SU-DHL-6 (cell line): ENCODE measurements at regions not wholly inside any gene's neighbourhood (a gene's known extent, or its start where the extent isn't known, plus 50 kb on each side); places are given as distances from the start of the nearest gene placed in this dataset.
"Not testable (repeated sequence)": the region's sequence is repeated elsewhere in the genome, so short reads cannot be mapped to it uniquely, and the experiment has no call there.

ENCODE experiments used
- H2AFZ ChIP-seq: fragments of 200-600 bp; sonication (generic); 2 replicates; pipeline ENCODE4 v1.6.1; 2014; ENCODE audit warnings: low read depth, mild to moderate bottlenecking, moderate library complexity, mixed read lengths, antibody characterized with exemption, low read length; ENCODE audit not compliant: severe bottlenecking
- H3F3A ChIP-seq: fragments of 200-600 bp; shearing (Covaris generic); 2 replicates; pipeline ENCODE4 v1.6.0; 2016; ENCODE audit warnings: antibody characterized with exemption, mild to moderate bottlenecking; ENCODE audit not compliant: insufficient read depth
- H3K27ac ChIP-seq: fragments of 200-600 bp; sonication (generic); 2 replicates; pipeline ENCODE4 v1.5.1; 2016; ENCODE audit warnings: low read depth, mild to moderate bottlenecking, low read length, moderate library complexity, mixed read lengths
- H3K27me3 ChIP-seq: fragments of 200-600 bp; sonication (generic), shearing (Covaris generic); 2 replicates; pipeline ENCODE4 v1.6.0; 2014; ENCODE audit warnings: mild to moderate bottlenecking, low read length
- H3K36me3 ChIP-seq: fragments of 200-600 bp; sonication (generic); 2 replicates; pipeline ENCODE4 v1.6.1; 2014; ENCODE audit warnings: mild to moderate bottlenecking, low read length, mixed read lengths
- H3K4me2 ChIP-seq: fragments of 300-600, 200-600 bp; shearing (Covaris generic), sonication (generic); 2 replicates; pipeline ENCODE4 v1.6.0; 2014; ENCODE audit warnings: low read length, low read depth, mild to moderate bottlenecking; ENCODE audit not compliant: poor library complexity, severe bottlenecking
- H3K4me3 ChIP-seq: fragments of 200-600 bp; sonication (generic); 2 replicates; pipeline ENCODE4 v1.5.1; 2014; ENCODE audit warnings: antibody characterized with exemption, low read length, mild to moderate bottlenecking, mixed read lengths; ENCODE audit not compliant: insufficient read depth, poor library complexity, severe bottlenecking
- H3K79me2 ChIP-seq: fragments of 200-600 bp; sonication (generic); 2 replicates; pipeline ENCODE4 v1.6.1; 2014; ENCODE audit warnings: mild to moderate bottlenecking, low read length, moderate library complexity; ENCODE audit not compliant: insufficient read depth
- H3K9ac ChIP-seq: fragments of 200-600 bp; sonication (generic); 2 replicates; pipeline ENCODE4 v1.7.0; 2014; ENCODE audit warnings: mild to moderate bottlenecking, low read length
- H3K9me2 ChIP-seq: fragments of 200-600 bp; sonication (generic); replicated peaks from 2 replicates; pipeline ENCODE4 v1.6.1; 2014; ENCODE audit warnings: low read length; ENCODE audit not compliant: insufficient read depth
- H3K9me3 ChIP-seq: fragments of 200-600 bp; sonication (generic); 2 replicates; pipeline ENCODE4 v1.6.1; 2014; ENCODE audit warnings: low read length, mixed read lengths; ENCODE audit not compliant: insufficient read depth
- H4K20me1 ChIP-seq: fragments of 200-600 bp; sonication (generic); 2 replicates; pipeline ENCODE4 v1.6.1; 2014; ENCODE audit warnings: low read depth, mild to moderate bottlenecking, antibody characterized with exemption, low read length, moderate library complexity, mixed read lengths

DNA sequence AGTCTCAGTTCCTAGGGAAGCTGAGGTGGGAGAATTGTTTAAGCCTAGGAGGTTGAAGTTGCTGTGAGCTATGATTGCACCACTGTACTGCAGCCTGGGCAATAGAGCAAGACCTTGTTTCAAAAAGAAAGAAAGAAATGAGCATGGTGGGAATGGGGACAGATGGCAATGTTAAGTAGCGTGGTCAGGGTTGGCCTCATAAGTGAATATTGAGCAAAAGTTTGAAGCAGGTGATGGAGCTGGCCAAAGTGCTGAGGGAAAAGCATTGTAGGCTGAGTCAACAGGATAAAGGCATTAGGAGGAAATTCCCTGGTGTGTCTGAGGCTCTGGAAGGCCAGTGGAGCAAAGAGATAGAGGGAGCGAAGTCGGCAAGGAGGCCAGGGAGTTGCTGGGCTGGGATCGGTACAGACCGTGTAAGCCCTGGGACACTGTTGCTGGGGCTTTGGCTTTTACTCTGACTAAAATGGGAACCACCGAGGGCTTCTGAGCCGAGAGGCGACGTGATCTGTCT, 151.0 kb downstream of the RALA start:
- H3K4me2 ChIP-seq, H3K9me3 ChIP-seq, H2AFZ ChIP-seq, H3K9ac ChIP-seq, H3K27me3 ChIP-seq, H4K20me1 ChIP-seq, H3F3A ChIP-seq, H3K9me2 ChIP-seq, H3K27ac ChIP-seq, H3K4me3 ChIP-seq, H3K36me3 ChIP-seq, H3K79me2 ChIP-seq: not testable (repeated sequence)

DNA sequence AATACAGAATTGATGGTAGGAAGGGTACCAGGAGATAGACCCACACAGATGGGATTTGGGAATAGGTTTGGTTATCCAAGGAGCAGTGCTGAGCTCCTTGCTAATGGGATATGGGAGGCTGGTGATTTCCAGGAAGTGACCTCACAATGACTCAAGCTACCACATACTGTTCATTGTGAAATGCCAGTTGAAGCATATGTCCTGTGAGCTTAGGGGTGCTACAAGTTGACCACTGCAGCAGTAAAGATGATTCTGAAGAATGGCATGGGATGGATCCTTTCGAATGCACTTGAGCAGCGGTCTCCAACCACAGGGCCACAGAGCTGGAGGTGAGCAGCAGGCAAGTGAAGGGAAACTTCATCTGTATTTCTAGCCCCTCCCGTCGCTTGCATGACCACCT, 158.2 kb downstream of the RALA start:
- not testable (repeated sequence) for H2AFZ ChIP-seq, H3K9me2 ChIP-seq, H3K4me2 ChIP-seq, H3K9me3 ChIP-seq, H3F3A ChIP-seq, H3K36me3 ChIP-seq, H4K20me1 ChIP-seq, H3K27ac ChIP-seq, H3K9ac ChIP-seq, H3K79me2 ChIP-seq, H3K4me3 ChIP-seq, H3K27me3 ChIP-seq

DNA sequence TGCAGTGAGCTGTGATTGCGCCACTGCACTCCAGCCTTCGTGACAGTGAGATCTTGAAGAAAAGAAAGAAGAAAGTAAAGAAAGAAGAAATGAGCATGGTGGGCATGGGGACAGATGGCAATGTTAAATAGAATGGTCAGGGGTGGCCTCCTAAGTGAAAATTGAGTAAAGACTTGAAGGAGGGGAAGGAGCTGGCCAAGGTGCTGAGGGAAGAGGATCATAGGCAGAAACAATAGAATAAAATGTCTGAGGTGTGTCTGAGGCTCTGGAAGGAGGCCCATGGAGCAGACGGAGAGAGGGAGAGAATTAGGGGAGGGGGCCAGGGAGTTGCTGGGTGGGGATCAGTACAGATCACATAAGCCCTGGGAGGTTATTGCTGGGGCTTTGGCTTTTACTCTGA, 163.1 kb downstream of the RALA start:
- H2AFZ ChIP-seq, H3F3A ChIP-seq, H3K9me2 ChIP-seq, H3K79me2 ChIP-seq, H3K9me3 ChIP-seq, H3K27ac ChIP-seq, H4K20me1 ChIP-seq, H3K4me3 ChIP-seq, H3K4me2 ChIP-seq, H3K36me3 ChIP-seq, H3K9ac ChIP-seq, H3K27me3 ChIP-seq: not testable (repeated sequence)

- H3K4me2 ChIP-seq, result not testable (repeated sequence)
Measured at GRCh38 chr7:39791035-39791434, 159.0 kb upstream of the CDK13 start.

GRCh38 chr7:39791911-39792310, 158.1 kb upstream of the CDK13 start:
- H3K4me2 ChIP-seq, H3F3A ChIP-seq, H3K79me2 ChIP-seq, H3K27me3 ChIP-seq, H2AFZ ChIP-seq, H3K9me3 ChIP-seq, H4K20me1 ChIP-seq, H3K9me2 ChIP-seq, H3K9ac ChIP-seq, H3K36me3 ChIP-seq, H3K4me3 ChIP-seq, H3K27ac ChIP-seq: not testable (repeated sequence)

More at GRCh38 chr7:39791035-39791434, 159.0 kb upstream of the CDK13 start:
- not testable (repeated sequence) for H3K9ac ChIP-seq, H3F3A ChIP-seq, H3K79me2 ChIP-seq, H3K36me3 ChIP-seq, H3K27me3 ChIP-seq, H2AFZ ChIP-seq, H3K9me3 ChIP-seq, H3K27ac ChIP-seq, H3K9me2 ChIP-seq, H3K4me3 ChIP-seq, H4K20me1 ChIP-seq

DNA sequence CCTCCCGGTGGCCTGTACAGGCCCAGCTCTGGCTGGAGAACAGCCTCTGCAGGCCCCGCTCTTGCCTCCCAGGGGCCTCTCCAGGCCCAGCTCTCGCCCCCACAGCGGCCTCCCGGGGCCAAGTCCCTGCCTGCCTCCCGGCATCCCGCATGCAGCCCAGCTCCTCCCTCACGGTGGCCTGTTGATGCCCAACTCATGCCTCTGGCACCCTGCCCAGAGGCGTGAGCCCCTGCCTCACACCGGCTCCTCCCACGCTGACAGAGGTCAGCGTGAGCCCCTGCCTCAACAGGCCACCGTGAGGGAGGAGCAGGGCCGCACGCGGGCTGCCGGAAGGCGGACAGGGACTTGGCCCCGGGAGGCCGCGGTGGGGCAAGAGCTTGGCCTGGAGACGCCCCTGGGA, 157.0 kb upstream of the CDK13 start:
- not testable (repeated sequence) for H3K9ac ChIP-seq, H3K79me2 ChIP-seq, H3K27ac ChIP-seq, H2AFZ ChIP-seq, H3K4me2 ChIP-seq, H3K9me2 ChIP-seq, H3K4me3 ChIP-seq, H3F3A ChIP-seq, H3K27me3 ChIP-seq, H3K36me3 ChIP-seq, H4K20me1 ChIP-seq, H3K9me3 ChIP-seq

DNA sequence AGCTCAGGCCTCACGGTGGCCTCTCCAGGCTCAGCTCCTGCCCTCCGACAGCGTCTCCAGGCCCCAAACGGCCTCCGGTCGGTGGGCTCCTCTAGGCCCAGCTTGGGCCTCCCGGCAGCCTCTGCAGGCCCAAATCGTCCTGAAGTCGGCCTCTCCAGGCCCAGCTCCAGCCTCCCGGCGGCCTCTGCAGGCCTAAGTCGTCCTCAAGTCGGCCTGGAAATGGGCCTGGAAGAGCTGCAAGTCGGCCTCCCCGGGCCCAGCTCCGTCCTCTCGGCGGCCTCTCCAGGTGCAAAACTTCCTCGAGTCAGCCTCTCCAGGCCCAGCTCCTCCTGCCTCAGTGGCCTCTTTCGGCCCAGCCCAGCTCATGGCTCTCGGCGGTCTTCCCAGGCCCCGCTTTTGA, 156.2 kb upstream of the CDK13 start:
- H3K9me3 ChIP-seq, H3K27me3 ChIP-seq, H3K4me2 ChIP-seq, H3K27ac ChIP-seq, H3K9ac ChIP-seq, H3K79me2 ChIP-seq, H2AFZ ChIP-seq, H3K9me2 ChIP-seq, H3K4me3 ChIP-seq, H3F3A ChIP-seq, H3K36me3 ChIP-seq, H4K20me1 ChIP-seq: not testable (repeated sequence)

- H3K79me2 ChIP-seq, H3K9me2 ChIP-seq, H3K9me3 ChIP-seq, H3K27me3 ChIP-seq, H3K36me3 ChIP-seq, H4K20me1 ChIP-seq, H3K4me3 ChIP-seq, H3K4me2 ChIP-seq, H3K27ac ChIP-seq, H2AFZ ChIP-seq, H3K9ac ChIP-seq, H3F3A ChIP-seq: not testable (repeated sequence)
Measured at GRCh38 chr7:39796947-39797346, 153.1 kb upstream of the CDK13 start.
